ENCODE measurements at regions not wholly inside any gene's neighbourhood (a gene's known extent, or its start where the extent isn't known, plus 50 kb on each side); places are given as distances from the start of the nearest gene placed in this dataset.

DNA sequence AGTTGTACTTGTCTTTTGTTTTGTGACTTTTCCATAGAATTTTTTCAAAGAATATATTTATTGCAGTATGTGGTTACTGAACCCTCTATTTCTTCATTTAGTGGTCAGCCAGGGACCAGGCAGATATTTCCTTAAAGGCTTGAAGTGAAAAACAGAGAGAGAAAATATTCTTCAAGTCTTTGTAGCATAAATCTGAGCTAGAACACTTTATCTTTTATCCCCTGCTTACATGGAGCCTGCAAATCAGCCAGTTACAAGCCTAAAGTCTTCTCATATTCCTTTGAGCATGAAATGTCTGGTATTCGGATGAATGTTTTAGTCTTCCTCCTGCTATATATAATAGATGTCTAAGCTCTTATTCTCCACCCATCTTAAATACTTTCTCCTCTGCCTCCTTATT is 1557.5 kb upstream of the ACVR2A start:
- no peak for DNase-seq
- Histone ChIP-seq H3K56ac (ENCODE audit: insufficient read length, low read depth, low read length) (no peak overlapping the region), H3K79me1 (ENCODE audit: insufficient read depth, low read depth, low read length, poor library complexity, severe bottlenecking) (no peaks in the 10 kb centered on the region), H4K20me1 (ENCODE audit: control insufficient read depth, insufficient read depth, insufficient read length) (no peaks in the 10 kb centered on the region), H2AFZ (ENCODE audit: low read length) (no peak overlapping the region), H2BK15ac (ENCODE audit: low read depth, low read length) (no peak overlapping the region), H3T11ph (ENCODE audit: low read length) (no peak overlapping the region), H2AK5ac (ENCODE audit: insufficient read length, low read length) (no peak overlapping the region), H2BK5ac (ENCODE audit: insufficient read length, low read length) (no peak overlapping the region), H3K4me1 (ENCODE audit: insufficient read depth, low read length) (no peaks in the 10 kb centered on the region), H3K27me3 (ENCODE audit: insufficient read depth, low read length) (no peaks in the 10 kb centered on the region), H3K23ac (ENCODE audit: insufficient read length, low read depth, low read length) (no peak overlapping the region), H2BK120ac (ENCODE audit: low read depth, low read length, poor library complexity, severe bottlenecking) (no peak overlapping the region), H3K9me3 (ENCODE audit: control insufficient read depth, low read depth, low read length) (no peaks in the 10 kb centered on the region), H4K8ac (replicated peaks; ENCODE audit: insufficient read length, low read depth, low read length) (no peak overlapping the region), H2BK12ac (ENCODE audit: insufficient read length, low read depth, low read length) (no peak overlapping the region), H4K91ac (ENCODE audit: insufficient read length, low read depth, low read length) (no peak overlapping the region), H3K14ac (ENCODE audit: insufficient read depth, low read length) (no peak overlapping the region), H3K79me2 (ENCODE audit: insufficient read depth, low read length) (no peaks in the 10 kb centered on the region), H2BK20ac (ENCODE audit: low read depth, low read length, poor library complexity, severe bottlenecking) (no peak overlapping the region), H3K4me2 (ENCODE audit: insufficient read depth, insufficient read length, low read length) (no peak overlapping the region), H4K5ac (ENCODE audit: insufficient read length, low read depth, low read length) (no peak overlapping the region), H3K4ac (ENCODE audit: low read depth, low read length) (no peak overlapping the region), H3K23me2 (ENCODE audit: insufficient read length, low read depth, low read length, poor library complexity, severe bottlenecking) (no peaks in the 10 kb centered on the region), H3K27ac (ENCODE audit: insufficient read length, low read depth, low read length) (no peak overlapping the region), H3K18ac (ENCODE audit: insufficient read length, low read depth, low read length) (no peak overlapping the region), H3K9ac (ENCODE audit: extremely low read depth, insufficient read length, low read length) (no peak overlapping the region)
- no peak overlapping the region for H3K27ac Mint-ChIP-seq
- H3K4me1 Mint-ChIP-seq, result no peaks in the 10 kb centered on the region
- H3K9me3 Mint-ChIP-seq, result peaks cover 17 to 22% of the 10 kb centered on the region in 2 experiments; a peak in 4 of 5 replicates
- no peak overlapping the region for H3K4me3 Mint-ChIP-seq
- H3K27me3 Mint-ChIP-seq (ENCODE audit: low read depth), result no peaks in the 10 kb centered on the region
- TF ChIP-seq, protein P1, sequence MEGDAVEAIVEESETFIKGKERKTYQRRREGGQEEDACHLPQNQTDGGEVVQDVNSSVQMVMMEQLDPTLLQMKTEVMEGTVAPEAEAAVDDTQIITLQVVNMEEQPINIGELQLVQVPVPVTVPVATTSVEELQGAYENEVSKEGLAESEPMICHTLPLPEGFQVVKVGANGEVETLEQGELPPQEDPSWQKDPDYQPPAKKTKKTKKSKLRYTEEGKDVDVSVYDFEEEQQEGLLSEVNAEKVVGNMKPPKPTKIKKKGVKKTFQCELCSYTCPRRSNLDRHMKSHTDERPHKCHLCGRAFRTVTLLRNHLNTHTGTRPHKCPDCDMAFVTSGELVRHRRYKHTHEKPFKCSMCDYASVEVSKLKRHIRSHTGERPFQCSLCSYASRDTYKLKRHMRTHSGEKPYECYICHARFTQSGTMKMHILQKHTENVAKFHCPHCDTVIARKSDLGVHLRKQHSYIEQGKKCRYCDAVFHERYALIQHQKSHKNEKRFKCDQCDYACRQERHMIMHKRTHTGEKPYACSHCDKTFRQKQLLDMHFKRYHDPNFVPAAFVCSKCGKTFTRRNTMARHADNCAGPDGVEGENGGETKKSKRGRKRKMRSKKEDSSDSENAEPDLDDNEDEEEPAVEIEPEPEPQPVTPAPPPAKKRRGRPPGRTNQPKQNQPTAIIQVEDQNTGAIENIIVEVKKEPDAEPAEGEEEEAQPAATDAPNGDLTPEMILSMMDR (conservative IDR thresholded peaks at IDR 0.05), result no peak
- peaks cover 0 to 14% (median 5%) of the 10 kb centered on the region in 3 experiments; a peak in 5 of 7 replicates for H3K36me3 Mint-ChIP-seq (ENCODE audit: insufficient read depth in 1 of 3, low read depth in 3 of 3)
- no CpG with 5 or more reads among the region's 1 CpG for WGBS (ENCODE audit: extremely low coverage, insufficient read length, low lambda C conversion rate)
